ENCODE measurements at regions not wholly inside any gene's neighbourhood (a gene's known extent, or its start where the extent isn't known, plus 50 kb on each side); places are given as distances from the start of the nearest gene placed in this dataset.

GRCh38 chr12:125217308-125217707, 152.1 kb downstream of the AACS start:
- H3K4me3 ChIP-seq (ENCODE audit: low read depth, low read length): no peak overlapping the region
- no peak for TF ChIP-seq CTCF (IDR thresholded peaks at IDR 0.05; ENCODE audit: insufficient read depth, low read length, missing control alignments)
- no peak for DNase-seq (ENCODE audit: low read depth, low spot score)
- ChIA-PET CTCF (interaction anchor here (1.2 to 1.6 kb wide), 2 partner anchors 14 to 16 kb away, joined by 3 to 5 read pairs; no protein-coding TSS in a partner anchor), POLR2A (no interaction called here)

- ChIA-PET POLR2A (no interaction called here), CTCF (no interaction called here)
These were observed 153.7 kb downstream of the AACS start for GRCh38 chr12:125218952-125219351.

DNA sequence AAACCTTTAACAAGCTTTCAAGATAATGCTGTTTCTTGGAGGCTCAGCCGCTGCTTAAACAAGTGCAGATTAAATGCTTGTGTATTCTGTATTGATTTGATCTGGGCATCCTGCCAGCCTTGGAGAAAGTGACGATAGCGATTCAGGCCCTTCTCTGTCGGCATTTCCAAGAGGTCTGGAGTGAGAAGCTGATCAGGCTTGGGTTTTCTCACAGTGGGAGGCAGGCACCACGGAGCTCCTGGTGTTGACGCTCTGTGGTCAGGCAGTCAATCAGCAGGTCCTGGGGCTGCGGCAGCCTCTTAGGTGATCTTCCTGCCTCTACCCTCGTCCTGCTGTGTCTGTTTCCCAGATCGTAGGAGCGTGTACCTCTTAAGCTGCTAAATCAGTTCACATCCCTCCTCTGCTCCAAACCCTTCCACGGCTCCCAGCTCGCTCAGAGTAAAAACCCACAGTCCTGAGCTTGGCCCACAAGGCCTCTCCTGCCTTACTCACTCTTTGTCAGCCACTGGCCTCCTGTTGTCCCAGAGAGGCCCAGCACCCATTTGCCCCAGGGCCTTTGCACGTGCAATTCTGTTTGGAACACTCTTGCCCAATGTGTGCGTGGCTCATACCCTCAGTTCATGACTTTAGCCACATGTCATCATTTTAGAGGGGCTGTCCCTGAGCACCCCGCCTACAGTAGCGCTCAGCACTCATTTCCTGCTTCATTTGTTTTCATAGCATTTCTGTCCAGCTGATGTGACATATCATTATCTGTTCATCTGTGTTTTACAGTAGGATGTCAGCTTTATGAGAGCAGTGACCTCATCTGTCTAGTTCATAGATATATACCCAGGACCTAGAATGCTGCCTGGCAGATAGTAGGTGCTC, 155.4 kb downstream of the AACS start:
- no peak overlapping the region for H3K4me3 ChIP-seq (ENCODE audit: low read depth, low read length)
- CTCF ChIA-PET: interaction anchor here (2.0 kb wide), 1 partner anchor 18 kb away, joined by 7 read pairs; no protein-coding TSS in a partner anchor
- POLR2A ChIA-PET: no interaction called here
- DNase-seq (ENCODE audit: low read depth, low spot score): no peak
- no peak for TF ChIP-seq CTCF (IDR thresholded peaks at IDR 0.05; ENCODE audit: insufficient read depth, low read length, missing control alignments)

More at GRCh38 chr12:125218952-125219351, 153.7 kb downstream of the AACS start:
- no peak for TF ChIP-seq CTCF (IDR thresholded peaks at IDR 0.05; ENCODE audit: insufficient read depth, low read length, missing control alignments)
- no peak for DNase-seq (ENCODE audit: low read depth, low spot score)
- H3K4me3 ChIP-seq (ENCODE audit: low read depth, low read length): no peak overlapping the region

- no peak overlapping the region for H3K4me3 ChIP-seq (ENCODE audit: low read depth, low read length)
- TF ChIP-seq CTCF (IDR thresholded peaks at IDR 0.05; ENCODE audit: insufficient read depth, low read length, missing control alignments): no peak
- ChIA-PET CTCF (interaction anchor here (2.0 kb wide), 1 partner anchor 18 kb away, joined by 7 read pairs; no protein-coding TSS in a partner anchor), POLR2A (no interaction called here)
- DNase-seq (ENCODE audit: low read depth, low spot score): no peak
These were observed 156.4 kb downstream of the AACS start for GRCh38 chr12:125221602-125222001.

- ChIA-PET CTCF (no interaction called here), POLR2A (no interaction called here)
- TF ChIP-seq CTCF (IDR thresholded peaks at IDR 0.05; ENCODE audit: insufficient read depth, low read length, missing control alignments): no peak
- DNase-seq (ENCODE audit: low read depth, low spot score): no peak
- no peak overlapping the region for H3K4me3 ChIP-seq (ENCODE audit: low read depth, low read length)
These were observed 157.6 kb downstream of the AACS start for GRCh38 chr12:125222876-125223275.

DNA sequence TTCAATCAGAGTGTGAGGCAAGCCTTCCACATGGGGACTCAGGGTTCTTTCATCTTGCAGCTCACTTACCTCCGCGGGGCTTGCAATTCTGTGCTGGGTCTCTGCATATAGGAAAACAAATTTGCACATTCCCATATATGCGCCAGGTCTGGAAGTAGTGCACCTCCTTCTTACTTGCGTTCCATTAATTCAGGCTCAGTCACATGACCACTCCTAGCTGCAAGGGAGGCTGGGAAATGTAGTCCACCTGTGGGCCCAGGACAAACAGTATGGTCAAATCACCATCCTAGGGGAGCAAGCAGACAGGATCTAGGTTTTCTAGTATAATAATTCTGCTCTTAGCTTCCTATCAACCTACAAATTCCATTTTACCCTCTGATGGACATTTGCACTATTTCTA, 160.4 kb downstream of the AACS start:
- POLR2A ChIA-PET: no interaction called here

More for the DNA sequence above, 160.4 kb downstream of the AACS start:
- CTCF ChIA-PET: interaction anchor here (1.3 kb wide), 1 partner anchor 23 kb away, joined by 4 read pairs; no protein-coding TSS in a partner anchor
- no peak overlapping the region for H3K4me3 ChIP-seq (ENCODE audit: low read depth, low read length)
- no peak for TF ChIP-seq CTCF (IDR thresholded peaks at IDR 0.05; ENCODE audit: insufficient read depth, low read length, missing control alignments)
- no peak for DNase-seq (ENCODE audit: low read depth, low spot score)
